Adrenal gland (tissue), 5 donors: ENCODE measurements at regions not wholly inside any gene's neighbourhood (a gene's known extent, or its start where the extent isn't known, plus 50 kb on each side); places are given as distances from the start of the nearest gene placed in this dataset.

Experiments
- POLR2A ChIP-seq, 2 donors: fragments of 450-650 bp; IDR thresholded peaks; one replicate each; pipeline ENCODE4 v1.6.1; 2017; ENCODE audit warnings: antibody characterized with exemption in 2 of 2, mild to moderate bottlenecking in 2 of 2, moderate library complexity in 1 of 2
- TF ChIP-seq, protein P1 (sequence below), 6 experiments: fragments of 450-650 bp in 4 of 6; fragments of 200-600 bp in 2 of 6; sonication (generic) in 1 of 6; IDR thresholded peaks; 1 replicate in 5 of 6; 2 replicates in 1 of 6; pipeline versions ENCODE4 v1.5.1 to v1.8.0; 2016 to 2021; ENCODE audit warnings: antibody characterized with exemption in 6 of 6, mild to moderate bottlenecking in 2 of 6, moderate library complexity in 1 of 6
- donor health status: DM: no; HTN: no; CAD: no.

DNA sequence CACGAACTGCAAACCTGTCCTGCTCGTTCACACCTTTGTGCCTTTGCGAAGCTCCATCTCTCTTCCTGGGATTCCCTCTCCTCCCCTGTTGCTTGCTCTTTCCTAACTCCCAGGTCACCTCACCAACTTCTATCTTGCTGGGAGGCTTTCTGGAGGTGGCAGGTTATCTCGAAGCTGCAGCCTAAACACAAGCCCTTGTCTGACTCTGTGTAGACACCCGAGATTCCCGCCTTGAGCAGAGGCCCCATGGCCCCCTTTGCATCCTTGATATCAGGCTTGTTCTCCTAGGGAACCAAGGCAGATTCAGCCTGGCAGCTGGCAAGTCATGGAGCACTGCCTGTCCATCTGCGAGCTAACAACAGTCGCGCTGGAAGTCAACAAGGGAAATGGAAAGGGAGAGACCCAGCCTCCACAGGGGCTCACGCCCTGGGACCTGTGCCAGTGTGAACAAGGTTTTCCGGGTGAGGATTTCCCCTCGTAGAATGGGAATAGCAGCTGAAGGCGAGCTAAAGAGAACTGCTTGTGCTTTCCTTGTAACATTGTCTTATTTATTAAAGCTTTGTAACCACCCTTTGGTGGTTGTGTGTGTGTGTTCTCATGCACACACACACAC lies 109.5 kb upstream of the JUN start:
- TF ChIP-seq, protein P1, sequence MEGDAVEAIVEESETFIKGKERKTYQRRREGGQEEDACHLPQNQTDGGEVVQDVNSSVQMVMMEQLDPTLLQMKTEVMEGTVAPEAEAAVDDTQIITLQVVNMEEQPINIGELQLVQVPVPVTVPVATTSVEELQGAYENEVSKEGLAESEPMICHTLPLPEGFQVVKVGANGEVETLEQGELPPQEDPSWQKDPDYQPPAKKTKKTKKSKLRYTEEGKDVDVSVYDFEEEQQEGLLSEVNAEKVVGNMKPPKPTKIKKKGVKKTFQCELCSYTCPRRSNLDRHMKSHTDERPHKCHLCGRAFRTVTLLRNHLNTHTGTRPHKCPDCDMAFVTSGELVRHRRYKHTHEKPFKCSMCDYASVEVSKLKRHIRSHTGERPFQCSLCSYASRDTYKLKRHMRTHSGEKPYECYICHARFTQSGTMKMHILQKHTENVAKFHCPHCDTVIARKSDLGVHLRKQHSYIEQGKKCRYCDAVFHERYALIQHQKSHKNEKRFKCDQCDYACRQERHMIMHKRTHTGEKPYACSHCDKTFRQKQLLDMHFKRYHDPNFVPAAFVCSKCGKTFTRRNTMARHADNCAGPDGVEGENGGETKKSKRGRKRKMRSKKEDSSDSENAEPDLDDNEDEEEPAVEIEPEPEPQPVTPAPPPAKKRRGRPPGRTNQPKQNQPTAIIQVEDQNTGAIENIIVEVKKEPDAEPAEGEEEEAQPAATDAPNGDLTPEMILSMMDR (IDR thresholded peaks at IDR 0.05), result no peak
- no peak for TF ChIP-seq POLR2A (IDR thresholded peaks at IDR 0.05)
